ENCODE measurements at regions not wholly inside any gene's neighbourhood (a gene's known extent, or its start where the extent isn't known, plus 50 kb on each side); places are given as distances from the start of the nearest gene placed in this dataset.

GRCh38 chr1:55670331-55671082 lies 455.3 kb upstream of the USP24 start:
- no peak overlapping the region for H4K8ac ChIP-seq (replicated peaks; ENCODE audit: insufficient read length, low read depth, low read length)

More at GRCh38 chr1:55670331-55671082, 455.3 kb upstream of the USP24 start:
- Mint-ChIP-seq H3K4me3 (no peak overlapping the region), H3K9me3 (no peaks in the 10 kb centered on the region), H3K4me1 (no peaks in the 10 kb centered on the region), H3K27ac (no peak overlapping the region), H3K36me3 (ENCODE audit: insufficient read depth in 1 of 3, low read depth in 3 of 3) (no peaks in the 10 kb centered on the region), H3K27me3 (ENCODE audit: low read depth) (peaks cover 3% of the 10 kb centered on the region; the same call in 1 of the 2 replicates)
- Histone ChIP-seq H2AFZ (ENCODE audit: low read length) (no peak overlapping the region), H4K20me1 (ENCODE audit: control insufficient read depth, insufficient read depth, insufficient read length) (no peaks in the 10 kb centered on the region), H4K5ac (ENCODE audit: insufficient read length, low read depth, low read length) (no peak overlapping the region), H2BK120ac (ENCODE audit: low read depth, low read length, poor library complexity, severe bottlenecking) (no peak overlapping the region), H3K4me2 (ENCODE audit: insufficient read depth, insufficient read length, low read length) (no peak overlapping the region), H3K4me1 (ENCODE audit: insufficient read depth, low read length) (no peaks in the 10 kb centered on the region), H3K23me2 (ENCODE audit: insufficient read length, low read depth, low read length, poor library complexity, severe bottlenecking) (no peaks in the 10 kb centered on the region), H3K14ac (ENCODE audit: insufficient read depth, low read length) (no peak overlapping the region), H3K9me3 (ENCODE audit: control insufficient read depth, low read depth, low read length) (no peaks in the 10 kb centered on the region), H3K9ac (ENCODE audit: extremely low read depth, insufficient read length, low read length) (no peak overlapping the region), H3K27ac (ENCODE audit: insufficient read length, low read depth, low read length) (no peak overlapping the region), H4K91ac (ENCODE audit: insufficient read length, low read depth, low read length) (no peak overlapping the region), H2BK5ac (ENCODE audit: insufficient read length, low read length) (no peak overlapping the region), H3K4ac (ENCODE audit: low read depth, low read length) (no peak overlapping the region), H3K79me2 (ENCODE audit: insufficient read depth, low read length) (no peaks in the 10 kb centered on the region), H3K79me1 (ENCODE audit: insufficient read depth, low read depth, low read length, poor library complexity, severe bottlenecking) (no peaks in the 10 kb centered on the region), H2BK12ac (ENCODE audit: insufficient read length, low read depth, low read length) (no peak overlapping the region), H2BK20ac (ENCODE audit: low read depth, low read length, poor library complexity, severe bottlenecking) (no peak overlapping the region), H2AK5ac (ENCODE audit: insufficient read length, low read length) (no peak overlapping the region), H3K23ac (ENCODE audit: insufficient read length, low read depth, low read length) (no peak overlapping the region), H3K18ac (ENCODE audit: insufficient read length, low read depth, low read length) (no peak overlapping the region), H2BK15ac (ENCODE audit: low read depth, low read length) (no peak overlapping the region), H3K27me3 (ENCODE audit: insufficient read depth, low read length) (no peaks in the 10 kb centered on the region), H3K56ac (ENCODE audit: insufficient read length, low read depth, low read length) (no peak overlapping the region), H3T11ph (ENCODE audit: low read length) (no peak overlapping the region)
- WGBS (ENCODE audit: extremely low coverage, insufficient read length, low lambda C conversion rate): no CpG with 5 or more reads among the region's 5 CpGs
- TF ChIP-seq CTCF (conservative IDR thresholded peaks at IDR 0.05): no peak
- no peak for DNase-seq

Measured in H9 (cell line).